Thyroid gland (tissue), 4 donors: ENCODE measurements at regions not wholly inside any gene's neighbourhood (a gene's known extent, or its start where the extent isn't known, plus 50 kb on each side); places are given as distances from the start of the nearest gene placed in this dataset.

Source experiments
- DNase-seq, 2 donors: peaks; one replicate each; pipeline ENCODE4 v3.0.0-alpha.2; 2019
- H3K27ac ChIP-seq, 3 donors: fragments of 200-600 bp; sonication (generic); 1 replicate in 2 of 3; 2 replicates in 1 of 3; pipeline ENCODE4 v1.5.1; 2016 to 2019; ENCODE audit warnings: mild to moderate bottlenecking in 1 of 3, moderate library complexity in 1 of 3
- H3K27me3 ChIP-seq: fragments of 200-600 bp; sonication (generic); one replicate; pipeline ENCODE4 v1.5.1; 2019
- H3K36me3 ChIP-seq, 2 donors: fragments of 200-600 bp; sonication (generic); one replicate each; pipeline ENCODE4 v1.5.1; 2016 to 2019
- H3K4me1 ChIP-seq, 2 donors: fragments of 200-600 bp; sonication (generic); one replicate each; pipeline ENCODE4 v1.5.1; 2017 to 2019
- H3K4me3 ChIP-seq, 3 donors: fragments of 200-600 bp; sonication (generic); replicated peaks in 1 of 3; 1 replicate in 2 of 3; 2 replicates in 1 of 3; pipeline ENCODE4 v1.5.1; 2016; ENCODE audit warnings: mild to moderate bottlenecking in 1 of 3
- H3K9me3 ChIP-seq: fragments of 200-600 bp; sonication (generic); one replicate; pipeline ENCODE4 v1.5.1; 2017
- CTCF ChIP-seq, 6 experiments: fragments of 200-600 bp in 3 of 6; fragments of 450-650 bp in 3 of 6; sonication (generic) in 3 of 6; IDR thresholded peaks; one replicate each; pipeline ENCODE4 v1.5.1; 2016 to 2019; ENCODE audit warnings: antibody characterized with exemption in 6 of 6, mild to moderate bottlenecking in 2 of 6, inconsistent platforms in 1 of 6, moderate library complexity in 1 of 6
- POLR2A ChIP-seq, 2 donors: fragments of 450-650 bp; IDR thresholded peaks; one replicate each; pipeline ENCODE4 v1.6.1; 2017; ENCODE audit warnings: antibody characterized with exemption in 2 of 2, mild to moderate bottlenecking in 2 of 2, moderate library complexity in 1 of 2
- WGBS, 2 donors: methylation state at CpG; one replicate each; pipeline ENCODE4 v1.1.5; 2017; 5-methylcytosine and 5-hydroxymethylcytosine counted together
- intact Hi-C: fragments of 100-400 bp; cut with DNase I; formaldehyde crosslinking; loops from one replicate; pipeline ENCODE4 v1.15.1; 2023

- H3K36me3 ChIP-seq: no peaks in the 10 kb centered on the region
- intact Hi-C loops: no loop called here
- peaks cover 0 to 17% of the 10 kb centered on the region in 2 donors for H3K4me1 ChIP-seq
- H3K4me3 ChIP-seq: no peak overlapping the region
- no peak for TF ChIP-seq POLR2A (IDR thresholded peaks at IDR 0.05)
- TF ChIP-seq CTCF (IDR thresholded peaks at IDR 0.05): no peak
- 84 to 86% methylated on average over 10 to 14 of the region's 14 CpGs for WGBS, 2 donors
- H3K27ac ChIP-seq: no peak overlapping the region
- no peaks in the 10 kb centered on the region for H3K9me3 ChIP-seq
- DNase-seq: no peak
- no peaks in the 10 kb centered on the region for H3K27me3 ChIP-seq
Measured at GRCh38 chr10:31694929-31695837, 233.4 kb downstream of the ARHGAP12 start.

DNA sequence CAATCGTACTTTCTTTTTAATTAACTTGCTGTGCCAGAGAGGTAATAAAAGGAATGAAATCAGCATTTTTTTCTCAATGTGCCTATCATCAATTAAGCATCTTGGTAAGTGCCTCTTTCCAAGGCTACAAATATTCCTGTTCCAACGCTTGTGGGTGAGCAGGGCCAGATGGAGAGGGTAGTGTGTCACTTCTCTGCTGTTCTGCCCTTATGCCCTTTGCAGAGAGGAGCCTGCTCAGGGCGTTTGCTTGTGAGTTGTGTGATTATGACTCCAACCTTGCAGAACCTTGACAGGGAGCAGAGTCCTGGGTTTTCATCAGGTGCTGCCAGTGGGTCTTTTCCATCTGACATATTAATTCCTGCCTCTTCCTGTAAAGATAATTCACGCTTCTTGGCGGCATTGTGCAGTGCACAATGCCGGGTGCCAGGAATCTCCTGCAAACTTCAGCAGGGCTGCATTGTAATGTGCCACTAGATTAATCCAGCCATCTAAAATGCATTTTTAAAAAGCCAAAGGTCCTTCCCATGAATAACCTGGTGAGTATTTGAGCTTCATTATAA is 234.4 kb downstream of the ARHGAP12 start:
- H3K36me3 ChIP-seq: no peaks in the 10 kb centered on the region

DNA sequence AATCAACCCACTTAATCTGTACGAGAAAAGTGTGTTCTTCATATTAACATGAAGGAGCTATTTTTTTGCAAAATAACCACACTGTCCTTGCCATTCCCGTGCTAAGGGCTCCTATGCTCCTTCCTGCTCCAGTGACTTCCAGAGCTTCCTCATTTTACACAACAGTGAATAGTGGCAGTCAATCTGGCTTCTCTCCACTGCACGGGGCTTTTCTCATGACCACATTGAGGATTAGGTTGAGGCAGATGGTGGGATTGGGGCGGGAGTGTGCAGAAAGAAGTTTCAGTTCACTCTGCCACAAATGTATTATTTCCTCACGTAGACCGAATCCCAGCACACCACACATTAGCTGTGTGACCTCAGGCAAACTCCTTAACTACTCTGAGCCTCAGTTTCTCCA is 235.1 kb downstream of the ARHGAP12 start:
- Histone ChIP-seq H3K9me3 (no peaks in the 10 kb centered on the region), H3K27ac (no peak overlapping the region), H3K4me1 (peaks cover 0 to 1% of the 10 kb centered on the region in 2 donors), H3K27me3 (no peaks in the 10 kb centered on the region), H3K36me3 (no peaks in the 10 kb centered on the region), H3K4me3 (no peak overlapping the region)
- WGBS, 2 donors: 69 to 83% methylated on average over 6 of the region's 6 CpGs
- no peak for TF ChIP-seq POLR2A (IDR thresholded peaks at IDR 0.05)
- TF ChIP-seq CTCF (IDR thresholded peaks at IDR 0.05): no peak
- intact Hi-C loops: no loop called here
- DNase-seq: no peak

More for the DNA sequence above, 234.4 kb downstream of the ARHGAP12 start:
- intact Hi-C loops: no loop called here
- Histone ChIP-seq H3K4me1 (peaks cover 0 to 8% of the 10 kb centered on the region in 2 donors), H3K27ac (no peak overlapping the region), H3K27me3 (no peaks in the 10 kb centered on the region), H3K4me3 (no peak overlapping the region), H3K9me3 (no peaks in the 10 kb centered on the region)
- DNase-seq: no peak
- 77 to 82% methylated on average over 6 of the region's 6 CpGs for WGBS, 2 donors
- no peak for TF ChIP-seq POLR2A (IDR thresholded peaks at IDR 0.05)
- TF ChIP-seq CTCF (IDR thresholded peaks at IDR 0.05): no peak

DNA sequence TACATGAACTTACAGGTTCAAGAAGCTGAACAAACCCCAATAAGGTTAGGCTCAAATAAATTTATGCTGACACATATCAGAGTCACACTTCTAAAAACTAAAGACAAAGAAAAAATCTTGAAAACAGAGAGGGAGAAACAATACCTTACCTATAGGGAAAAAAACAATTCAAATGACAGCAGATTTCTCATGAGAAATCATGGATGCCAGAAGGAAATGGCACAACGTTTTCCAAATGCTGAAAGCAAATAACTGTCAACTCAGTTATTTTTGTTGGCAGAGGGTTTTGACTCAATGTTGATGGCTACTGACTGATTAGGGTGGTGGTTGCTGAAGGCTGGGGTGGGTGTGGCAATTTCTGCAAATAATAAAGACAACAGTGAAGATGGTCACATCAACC is 239.4 kb downstream of the ARHGAP12 start:
- Histone ChIP-seq H3K4me3 (no peak overlapping the region), H3K36me3 (no peaks in the 10 kb centered on the region), H3K9me3 (no peaks in the 10 kb centered on the region), H3K4me1 (no peaks in the 10 kb centered on the region), H3K27me3 (no peaks in the 10 kb centered on the region), H3K27ac (no peak overlapping the region)
- 46 to 50% methylated on average over 1 of the region's 1 CpG for WGBS, 2 donors
- no peak for TF ChIP-seq CTCF (IDR thresholded peaks at IDR 0.05)
- no peak for TF ChIP-seq POLR2A (IDR thresholded peaks at IDR 0.05)
- intact Hi-C loops: no loop called here
- no peak for DNase-seq
